ENCODE measurements at regions not wholly inside any gene's neighbourhood (a gene's known extent, or its start where the extent isn't known, plus 50 kb on each side); places are given as distances from the start of the nearest gene placed in this dataset.

- H3K27me3 ChIP-seq (ENCODE audit: control insufficient read depth, insufficient read depth, low read length), result no peaks in the 10 kb centered on the region
- DNase-seq (ENCODE audit: low read depth) (peak; percentile 46), FAIRE-seq (no peak)
- H3K4me3 ChIP-seq (ENCODE audit: low read depth, low read length), result no peak overlapping the region
- no peaks in the 10 kb centered on the region for H3K36me3 ChIP-seq (ENCODE audit: control insufficient read depth, insufficient read depth, low read length)
- no peak for TF ChIP-seq CTCF (IDR thresholded peaks at IDR 0.05; ENCODE audit: insufficient read depth, low read length, severe bottlenecking)
Measured at GRCh38 chr6:105805501-105806023, 280.6 kb upstream of the PRDM1 start.

- FAIRE-seq, result no peak
- Histone ChIP-seq H3K4me3 (ENCODE audit: low read depth, low read length) (no peak overlapping the region), H3K36me3 (ENCODE audit: control insufficient read depth, insufficient read depth, low read length) (no peaks in the 10 kb centered on the region), H3K27me3 (ENCODE audit: control insufficient read depth, insufficient read depth, low read length) (no peaks in the 10 kb centered on the region)
- no peak for TF ChIP-seq CTCF (IDR thresholded peaks at IDR 0.05; ENCODE audit: insufficient read depth, low read length, severe bottlenecking)
- DNase-seq (ENCODE audit: low read depth), result peak; percentile 94
Measured at GRCh38 chr6:105804424-105804823, 281.7 kb upstream of the PRDM1 start.

- DNase-seq (ENCODE audit: low read depth) (no peak), FAIRE-seq (no peak)
- no peak for TF ChIP-seq CTCF (IDR thresholded peaks at IDR 0.05; ENCODE audit: insufficient read depth, low read length, severe bottlenecking)
- no peaks in the 10 kb centered on the region for H3K36me3 ChIP-seq (ENCODE audit: control insufficient read depth, insufficient read depth, low read length)
- no peaks in the 10 kb centered on the region for H3K27me3 ChIP-seq (ENCODE audit: control insufficient read depth, insufficient read depth, low read length)
- H3K4me3 ChIP-seq (ENCODE audit: low read depth, low read length), result no peak overlapping the region
Measured at GRCh38 chr6:105804000-105804399, 282.1 kb upstream of the PRDM1 start.

GRCh38 chr6:105803442-105803841 is 282.7 kb upstream of the PRDM1 start:
- Histone ChIP-seq H3K4me3 (ENCODE audit: low read depth, low read length) (no peak overlapping the region), H3K36me3 (ENCODE audit: control insufficient read depth, insufficient read depth, low read length) (no peaks in the 10 kb centered on the region), H3K27me3 (ENCODE audit: control insufficient read depth, insufficient read depth, low read length) (no peaks in the 10 kb centered on the region)
- no peak for TF ChIP-seq CTCF (IDR thresholded peaks at IDR 0.05; ENCODE audit: insufficient read depth, low read length, severe bottlenecking)
- DNase-seq (ENCODE audit: low read depth), result peak; percentile 98
- no peak for FAIRE-seq

GRCh38 chr6:105802703-105803102 is 283.4 kb upstream of the PRDM1 start:
- FAIRE-seq (no peak), DNase-seq (ENCODE audit: low read depth) (no peak)
- Histone ChIP-seq H3K4me3 (ENCODE audit: low read depth, low read length) (no peak overlapping the region), H3K27me3 (ENCODE audit: control insufficient read depth, insufficient read depth, low read length) (no peaks in the 10 kb centered on the region), H3K36me3 (ENCODE audit: control insufficient read depth, insufficient read depth, low read length) (no peaks in the 10 kb centered on the region)
- no peak for TF ChIP-seq CTCF (IDR thresholded peaks at IDR 0.05; ENCODE audit: insufficient read depth, low read length, severe bottlenecking)

GRCh38 chr6:105800871-105801270 is 285.3 kb upstream of the PRDM1 start:
- FAIRE-seq, result no peak
- TF ChIP-seq CTCF (IDR thresholded peaks at IDR 0.05; ENCODE audit: insufficient read depth, low read length, severe bottlenecking), result no peak
- DNase-seq (ENCODE audit: low read depth), result no peak
- Histone ChIP-seq H3K27me3 (ENCODE audit: control insufficient read depth, insufficient read depth, low read length) (no peaks in the 10 kb centered on the region), H3K36me3 (ENCODE audit: control insufficient read depth, insufficient read depth, low read length) (no peaks in the 10 kb centered on the region), H3K4me3 (ENCODE audit: low read depth, low read length) (no peak overlapping the region)

Measured in bronchial epithelial cell (primary cell).